Kidney tubule cell (primary cell): ENCODE measurements at regions not wholly inside any gene's neighbourhood (a gene's known extent, or its start where the extent isn't known, plus 50 kb on each side); places are given as distances from the start of the nearest gene placed in this dataset.
A peak's percentile ranks its signal among the peaks of the same experiment; 100 is the strongest.
"Not testable (repeated sequence)": the region's sequence is repeated elsewhere in the genome, so short reads cannot be mapped to it uniquely, and the experiment has no call there.

Experiments used
- DNase-seq: peaks from one replicate; pipeline ENCODE4 v3.0.0-alpha.2; 2018; ENCODE audit warnings: low spot score

- no peak for DNase-seq
These were observed 74.1 kb downstream of the SLC35B3 start for GRCh38 chr6:8361259-8361658.

- DNase-seq: no peak
These were observed 82.4 kb downstream of the SLC35B3 start for GRCh38 chr6:8352966-8353340.

- DNase-seq: no peak
These were observed 82.9 kb downstream of the SLC35B3 start for GRCh38 chr6:8352335-8352965.

GRCh38 chr6:8343600-8343999 is 91.7 kb downstream of the SLC35B3 start:
- DNase-seq: no peak

GRCh38 chr6:8342241-8342819 is 93.0 kb downstream of the SLC35B3 start:
- no peak for DNase-seq

GRCh38 chr6:8337147-8337546 is 98.2 kb downstream of the SLC35B3 start:
- DNase-seq: no peak

GRCh38 chr6:8336406-8337057 is 98.8 kb downstream of the SLC35B3 start:
- DNase-seq: no peak

- peak; percentile 78 for DNase-seq
These were observed 99.4 kb downstream of the SLC35B3 start for GRCh38 chr6:8335896-8336295.

GRCh38 chr6:8335381-8335780 is 100.0 kb downstream of the SLC35B3 start:
- peak; percentile 22 for DNase-seq

- DNase-seq: no peak
These were observed 101.2 kb downstream of the SLC35B3 start for GRCh38 chr6:8334113-8334512.

- DNase-seq: no peak
These were observed 105.8 kb downstream of the SLC35B3 start for GRCh38 chr6:8329562-8329961.

- no peak for DNase-seq
These were observed 109.6 kb downstream of the SLC35B3 start for GRCh38 chr6:8325743-8326142.

GRCh38 chr6:8322659-8323058 is 112.7 kb downstream of the SLC35B3 start:
- DNase-seq: no peak

- DNase-seq: peak; percentile 14
These were observed 113.5 kb downstream of the SLC35B3 start for GRCh38 chr6:8321671-8322404.

GRCh38 chr6:8315154-8315553 is 120.2 kb downstream of the SLC35B3 start:
- no peak for DNase-seq

GRCh38 chr6:8301502-8301901 is 133.8 kb downstream of the SLC35B3 start:
- no peak for DNase-seq

- no peak for DNase-seq
These were observed 136.3 kb downstream of the SLC35B3 start for GRCh38 chr6:8299034-8299433.

- not testable (repeated sequence) for DNase-seq
These were observed 152.4 kb downstream of the SLC35B3 start for GRCh38 chr6:8282946-8283345.

GRCh38 chr6:8282380-8282779 is 153.0 kb downstream of the SLC35B3 start:
- DNase-seq: no peak

GRCh38 chr6:8279041-8279805 is 156.1 kb downstream of the SLC35B3 start:
- peak; percentile 46 for DNase-seq

GRCh38 chr6:8278562-8278961 is 156.8 kb downstream of the SLC35B3 start:
- DNase-seq: no peak

- DNase-seq: peak; percentile 1
These were observed 157.6 kb downstream of the SLC35B3 start for GRCh38 chr6:8277769-8278168.
